ENCODE measurements at regions not wholly inside any gene's neighbourhood (a gene's known extent, or its start where the extent isn't known, plus 50 kb on each side); places are given as distances from the start of the nearest gene placed in this dataset.

DNA sequence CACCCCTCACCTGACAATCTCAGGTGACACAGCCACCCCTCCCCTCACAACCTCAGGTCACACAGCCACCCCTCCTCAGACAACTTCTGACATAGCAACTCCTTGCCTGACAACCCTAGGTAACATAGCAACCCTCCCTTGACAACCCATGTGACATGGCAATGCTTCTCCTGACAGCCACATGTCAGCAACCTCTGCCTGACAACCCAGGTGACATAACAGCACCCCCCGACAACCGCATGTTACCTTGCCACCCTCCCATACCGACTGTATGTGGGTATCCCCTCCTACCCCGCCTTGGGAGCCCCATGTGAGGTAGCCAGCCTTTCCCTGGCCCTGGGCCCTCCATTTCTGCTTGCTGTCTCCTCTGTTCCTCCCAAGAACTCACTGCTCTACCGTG is 77.7 kb upstream of the B3GAT1 start:
- no peak for TF ChIP-seq POLR2A (IDR thresholded peaks at IDR 0.05)
- in situ Hi-C loops (cut with MboI; ENCODE audit: low sequenced_read_pairs in 4 of 4): no loop called here
- no peaks in the 10 kb centered on the region for H3K36me3 ChIP-seq
- ATAC-seq (no peak), DNase-seq (no peak)
- no peak overlapping the region for H3K27ac ChIP-seq
- intact Hi-C loops (cut with DNase I; ENCODE audit: low total_unique reads): no loop called here
- no peaks in the 10 kb centered on the region for H3K4me1 ChIP-seq
- peaks cover 0 to 3% (median 0%) of the 10 kb centered on the region in 3 donors for H3K27me3 ChIP-seq
- H3K9me3 ChIP-seq: no peaks in the 10 kb centered on the region
- no peak overlapping the region for H3K4me3 ChIP-seq

DNA sequence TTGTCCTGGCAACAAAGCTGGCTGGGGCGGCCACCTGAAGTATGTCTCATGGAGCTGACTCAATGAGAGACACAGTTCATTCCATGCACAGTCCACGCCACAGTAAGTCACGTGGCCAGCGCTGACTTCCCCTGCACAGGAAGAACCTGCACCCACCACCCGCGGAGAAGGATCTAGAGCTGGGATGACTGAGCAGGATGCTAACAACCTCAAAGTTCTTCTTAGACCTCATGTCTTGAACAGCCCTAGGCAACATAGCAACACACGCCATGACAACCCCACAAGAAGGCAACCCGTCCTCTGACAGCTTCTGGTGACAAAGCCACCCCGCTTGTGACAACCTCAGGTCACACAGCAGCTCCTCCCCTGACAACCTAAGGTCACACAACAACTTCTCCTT is 76.9 kb upstream of the B3GAT1 start:
- ATAC-seq (no peak), DNase-seq (no peak)
- Histone ChIP-seq H3K27ac (no peak overlapping the region), H3K4me3 (no peak overlapping the region), H3K4me1 (no peaks in the 10 kb centered on the region), H3K27me3 (peaks cover 0 to 3% (median 0%) of the 10 kb centered on the region in 3 donors), H3K9me3 (no peaks in the 10 kb centered on the region), H3K36me3 (no peaks in the 10 kb centered on the region)
- intact Hi-C loops (cut with DNase I; ENCODE audit: low total_unique reads): no loop called here
- TF ChIP-seq, protein P1, sequence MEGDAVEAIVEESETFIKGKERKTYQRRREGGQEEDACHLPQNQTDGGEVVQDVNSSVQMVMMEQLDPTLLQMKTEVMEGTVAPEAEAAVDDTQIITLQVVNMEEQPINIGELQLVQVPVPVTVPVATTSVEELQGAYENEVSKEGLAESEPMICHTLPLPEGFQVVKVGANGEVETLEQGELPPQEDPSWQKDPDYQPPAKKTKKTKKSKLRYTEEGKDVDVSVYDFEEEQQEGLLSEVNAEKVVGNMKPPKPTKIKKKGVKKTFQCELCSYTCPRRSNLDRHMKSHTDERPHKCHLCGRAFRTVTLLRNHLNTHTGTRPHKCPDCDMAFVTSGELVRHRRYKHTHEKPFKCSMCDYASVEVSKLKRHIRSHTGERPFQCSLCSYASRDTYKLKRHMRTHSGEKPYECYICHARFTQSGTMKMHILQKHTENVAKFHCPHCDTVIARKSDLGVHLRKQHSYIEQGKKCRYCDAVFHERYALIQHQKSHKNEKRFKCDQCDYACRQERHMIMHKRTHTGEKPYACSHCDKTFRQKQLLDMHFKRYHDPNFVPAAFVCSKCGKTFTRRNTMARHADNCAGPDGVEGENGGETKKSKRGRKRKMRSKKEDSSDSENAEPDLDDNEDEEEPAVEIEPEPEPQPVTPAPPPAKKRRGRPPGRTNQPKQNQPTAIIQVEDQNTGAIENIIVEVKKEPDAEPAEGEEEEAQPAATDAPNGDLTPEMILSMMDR (IDR thresholded peaks at IDR 0.05 in 4 of 5, conservative IDR thresholded peaks at IDR 0.05 in 1 of 5): no peak
- TF ChIP-seq POLR2A (IDR thresholded peaks at IDR 0.05): no peak
- in situ Hi-C loops (cut with MboI; ENCODE audit: low sequenced_read_pairs in 4 of 4): no loop called here

DNA sequence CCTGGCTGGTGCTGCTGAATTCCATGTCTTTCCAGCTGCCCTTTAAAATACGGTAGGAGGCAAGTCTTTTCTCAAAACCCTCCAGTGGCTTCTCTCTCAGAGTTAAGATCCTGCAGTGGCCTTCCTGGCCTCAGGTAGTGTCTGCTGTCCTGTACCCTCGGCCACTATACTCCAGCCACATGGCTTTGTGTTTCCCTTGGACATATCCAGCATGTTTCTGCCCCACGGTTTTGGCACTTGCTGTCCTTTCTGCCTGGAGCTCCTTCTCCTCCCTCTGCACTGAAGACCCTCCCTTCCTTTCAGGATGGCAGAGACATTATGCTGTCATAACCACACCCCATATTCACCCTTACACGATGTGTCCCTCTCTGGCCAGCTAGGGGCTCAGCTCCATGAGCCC is 76.5 kb upstream of the B3GAT1 start:
- H3K27me3 ChIP-seq: peaks cover 0 to 3% (median 0%) of the 10 kb centered on the region in 3 donors
- no peak for DNase-seq
- H3K4me3 ChIP-seq: no peak overlapping the region
- no peaks in the 10 kb centered on the region for H3K4me1 ChIP-seq
- TF ChIP-seq, protein P1 (IDR thresholded peaks at IDR 0.05 in 4 of 5, conservative IDR thresholded peaks at IDR 0.05 in 1 of 5): no peak
- TF ChIP-seq POLR2A (IDR thresholded peaks at IDR 0.05): no peak
- no peak overlapping the region for H3K27ac ChIP-seq
- ATAC-seq: no peak
- H3K36me3 ChIP-seq: no peaks in the 10 kb centered on the region
- no peaks in the 10 kb centered on the region for H3K9me3 ChIP-seq
- in situ Hi-C loops (cut with MboI; ENCODE audit: low sequenced_read_pairs in 4 of 4) (no loop called here), intact Hi-C loops (cut with DNase I; ENCODE audit: low total_unique reads) (no loop called here)

DNA sequence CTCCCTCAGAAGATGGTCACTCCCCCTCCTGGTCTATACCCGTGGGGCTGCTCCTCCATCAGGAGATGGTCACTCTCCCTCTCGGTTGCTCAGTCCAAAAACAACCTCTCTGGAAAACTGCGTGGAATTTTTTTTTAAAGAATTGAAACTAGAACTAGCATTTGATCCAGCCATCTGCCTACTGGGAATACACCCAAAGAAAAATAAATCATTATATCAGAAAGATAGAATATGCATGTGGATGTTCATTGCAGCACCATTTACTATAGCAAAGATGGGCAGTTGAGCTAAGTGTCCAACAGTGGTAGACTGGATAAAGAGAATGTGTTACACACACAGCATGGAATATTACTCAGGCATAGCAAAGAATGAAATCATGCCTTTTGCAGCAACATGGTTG is 75.7 kb upstream of the B3GAT1 start:
- peaks cover 0 to 3% (median 0%) of the 10 kb centered on the region in 3 donors for H3K27me3 ChIP-seq
- in situ Hi-C loops (cut with MboI; ENCODE audit: low sequenced_read_pairs in 4 of 4): no loop called here
- no peaks in the 10 kb centered on the region for H3K9me3 ChIP-seq
- intact Hi-C loops (cut with DNase I; ENCODE audit: low total_unique reads): no loop called here
- no peak for TF ChIP-seq POLR2A (IDR thresholded peaks at IDR 0.05)
- TF ChIP-seq, protein P1 (IDR thresholded peaks at IDR 0.05 in 4 of 5, conservative IDR thresholded peaks at IDR 0.05 in 1 of 5): no peak
- no peak overlapping the region for H3K27ac ChIP-seq
- H3K4me1 ChIP-seq: no peaks in the 10 kb centered on the region
- DNase-seq (no peak), ATAC-seq (no peak)
- no peaks in the 10 kb centered on the region for H3K36me3 ChIP-seq
- H3K4me3 ChIP-seq: no peak overlapping the region

DNA sequence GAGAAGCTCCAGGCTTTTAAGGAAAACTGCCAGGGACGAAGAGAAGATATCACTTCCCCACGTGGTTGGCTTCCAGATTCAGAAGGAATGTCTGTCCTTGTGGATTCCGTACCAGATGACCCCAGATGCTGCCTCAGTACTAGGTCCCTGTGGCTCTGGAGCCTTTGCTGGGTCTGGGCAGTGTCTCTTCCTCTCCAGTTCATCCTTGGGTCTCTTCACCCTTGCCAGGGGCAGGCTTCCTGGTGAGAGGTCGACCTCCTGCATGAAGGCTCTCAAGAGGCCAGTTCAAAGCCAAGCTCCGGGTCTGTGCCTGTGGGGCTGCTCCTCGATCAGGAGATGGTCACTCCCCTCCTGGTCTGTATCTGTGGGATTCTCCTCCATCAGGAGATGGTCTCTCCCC is 74.7 kb upstream of the B3GAT1 start:
- Histone ChIP-seq H3K4me1 (no peaks in the 10 kb centered on the region), H3K27ac (no peak overlapping the region), H3K36me3 (no peaks in the 10 kb centered on the region), H3K4me3 (no peak overlapping the region), H3K27me3 (peaks cover 0 to 3% (median 0%) of the 10 kb centered on the region in 3 donors), H3K9me3 (no peaks in the 10 kb centered on the region)
- in situ Hi-C loops (cut with MboI; ENCODE audit: low sequenced_read_pairs in 4 of 4) (no loop called here), intact Hi-C loops (cut with DNase I; ENCODE audit: low total_unique reads) (no loop called here)
- DNase-seq (no peak), ATAC-seq (no peak)
- TF ChIP-seq POLR2A (IDR thresholded peaks at IDR 0.05): no peak
- TF ChIP-seq, protein P1 (IDR thresholded peaks at IDR 0.05 in 4 of 5, conservative IDR thresholded peaks at IDR 0.05 in 1 of 5): no peak
